Right ventricle myocardium inferior (tissue), 1 donor: ENCODE measurements at regions not wholly inside any gene's neighbourhood (a gene's known extent, or its start where the extent isn't known, plus 50 kb on each side); places are given as distances from the start of the nearest gene placed in this dataset.

ENCODE experiments used
- ATAC-seq: fragments of 200-7000 bp; cut with Tn5 transposase; one replicate; pipeline ENCODE4 v1.9.1; 2020; ENCODE audit warnings: mild to moderate bottlenecking, moderate library complexity
- DNase-seq: peaks from one replicate; pipeline ENCODE4 v3.0.0; 2021; ENCODE audit errors: missing footprints
- intact Hi-C: fragments of 100-400 bp; cut with DNase I; formaldehyde crosslinking; loops from one replicate; pipeline ENCODE4 v1.11.0; 2022
- donor health status: DM: no; HTN: yes; CAD: no; lungs with severe emphysema.

- no peak for ATAC-seq
- intact Hi-C loops = loop anchor here (10.0 kb wide), 1 partner anchor 63 kb away; no protein-coding TSS in a partner anchor
- DNase-seq = no peak
These were observed 650.8 kb upstream of the FANCL start for GRCh38 chr2:58891828-58892377.

GRCh38 chr2:58890865-58891525, 649.9 kb upstream of the FANCL start:
- intact Hi-C loops = loop anchor here (10.0 kb wide), 1 partner anchor 64 kb away; no protein-coding TSS in a partner anchor
- ATAC-seq (no peak), DNase-seq (no peak)

GRCh38 chr2:58886009-58886408, 644.9 kb upstream of the FANCL start:
- DNase-seq (no peak), ATAC-seq (no peak)
- intact Hi-C loops = no loop called here

GRCh38 chr2:58879834-58880233, 638.7 kb upstream of the FANCL start:
- DNase-seq (no peak), ATAC-seq (no peak)
- intact Hi-C loops = no loop called here

- intact Hi-C loops = no loop called here
- ATAC-seq = no peak
These were observed 637.7 kb upstream of the FANCL start for GRCh38 chr2:58878778-58879177.

GRCh38 chr2:58876126-58876525, 635.0 kb upstream of the FANCL start:
- intact Hi-C loops = no loop called here
- no peak for ATAC-seq
- no peak for DNase-seq

More at GRCh38 chr2:58878778-58879177, 637.7 kb upstream of the FANCL start:
- DNase-seq = no peak

- intact Hi-C loops = no loop called here
- no peak for ATAC-seq
These were observed 634.3 kb upstream of the FANCL start for GRCh38 chr2:58875436-58875835.

GRCh38 chr2:58871469-58872142, 630.5 kb upstream of the FANCL start:
- DNase-seq (no peak), ATAC-seq (no peak)
- intact Hi-C loops = no loop called here

More at GRCh38 chr2:58875436-58875835, 634.3 kb upstream of the FANCL start:
- DNase-seq = no peak

GRCh38 chr2:58870704-58871103, 629.6 kb upstream of the FANCL start:
- ATAC-seq (no peak), DNase-seq (no peak)
- intact Hi-C loops = no loop called here

GRCh38 chr2:58866946-58867345, 625.8 kb upstream of the FANCL start:
- intact Hi-C loops = no loop called here
- ATAC-seq (no peak), DNase-seq (no peak)

- no peak for ATAC-seq
- DNase-seq = no peak
- intact Hi-C loops = no loop called here
These were observed 625.4 kb upstream of the FANCL start for GRCh38 chr2:58866527-58866926.

- ATAC-seq (no peak), DNase-seq (no peak)
- intact Hi-C loops = no loop called here
These were observed 624.9 kb upstream of the FANCL start for GRCh38 chr2:58866040-58866439.

GRCh38 chr2:58865436-58865835, 624.3 kb upstream of the FANCL start:
- intact Hi-C loops = no loop called here
- no peak for ATAC-seq
- no peak for DNase-seq

- no peak for DNase-seq
- intact Hi-C loops = no loop called here
- no peak for ATAC-seq
These were observed 621.1 kb upstream of the FANCL start for GRCh38 chr2:58862244-58862643.

- ATAC-seq = no peak
- intact Hi-C loops = no loop called here
These were observed 619.5 kb upstream of the FANCL start for GRCh38 chr2:58860586-58860985.

GRCh38 chr2:58856100-58856499, 615.0 kb upstream of the FANCL start:
- DNase-seq (no peak), ATAC-seq (no peak)
- intact Hi-C loops = no loop called here

More at GRCh38 chr2:58860586-58860985, 619.5 kb upstream of the FANCL start:
- no peak for DNase-seq

- intact Hi-C loops = no loop called here
- ATAC-seq (no peak), DNase-seq (no peak)
These were observed 612.3 kb upstream of the FANCL start for GRCh38 chr2:58853420-58853819.

- DNase-seq = no peak
- ATAC-seq = no peak
- intact Hi-C loops = no loop called here
These were observed 611.8 kb upstream of the FANCL start for GRCh38 chr2:58852905-58853304.

GRCh38 chr2:58852243-58852642, 611.1 kb upstream of the FANCL start:
- ATAC-seq = no peak

GRCh38 chr2:58851598-58851997, 610.5 kb upstream of the FANCL start:
- DNase-seq = no peak
- intact Hi-C loops = no loop called here
- no peak for ATAC-seq

More at GRCh38 chr2:58852243-58852642, 611.1 kb upstream of the FANCL start:
- no peak for DNase-seq
- intact Hi-C loops = no loop called here
